Stimulated activated CD4-positive, alpha-beta T cell treated with anti-CD3 and anti-CD28 coated beads, Interleukin-2, amount 100 ng/mL, for 48 hours (primary cell): ENCODE measurements at regions not wholly inside any gene's neighbourhood (a gene's known extent, or its start where the extent isn't known, plus 50 kb on each side); places are given as distances from the start of the nearest gene placed in this dataset.
"Not testable (repeated sequence)": the region's sequence is repeated elsewhere in the genome, so short reads cannot be mapped to it uniquely, and the experiment has no call there.

Source experiments
- DNase-seq, 2 donors: peaks; one replicate each; pipeline ENCODE4 v3.0.0-alpha.2; 2020

DNA sequence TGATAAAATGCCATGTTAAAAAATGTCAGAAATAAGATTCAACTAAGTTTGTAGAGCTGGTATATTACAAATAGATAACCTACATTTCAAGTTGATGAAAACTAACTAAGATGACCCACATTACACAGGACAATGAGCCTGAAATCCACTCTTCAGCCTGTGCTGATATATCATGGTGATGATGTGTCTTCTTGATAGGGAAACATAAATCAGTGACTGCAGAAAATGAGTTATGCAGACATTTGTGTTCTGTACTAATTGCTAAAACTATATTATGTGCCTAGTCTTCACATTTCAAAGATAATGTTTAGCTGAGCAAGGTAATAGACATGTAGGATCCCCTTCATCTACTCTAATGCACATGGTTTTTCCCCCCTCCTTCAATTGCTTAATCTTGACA lies 331.6 kb upstream of the F9 start:
- no peak for DNase-seq

DNA sequence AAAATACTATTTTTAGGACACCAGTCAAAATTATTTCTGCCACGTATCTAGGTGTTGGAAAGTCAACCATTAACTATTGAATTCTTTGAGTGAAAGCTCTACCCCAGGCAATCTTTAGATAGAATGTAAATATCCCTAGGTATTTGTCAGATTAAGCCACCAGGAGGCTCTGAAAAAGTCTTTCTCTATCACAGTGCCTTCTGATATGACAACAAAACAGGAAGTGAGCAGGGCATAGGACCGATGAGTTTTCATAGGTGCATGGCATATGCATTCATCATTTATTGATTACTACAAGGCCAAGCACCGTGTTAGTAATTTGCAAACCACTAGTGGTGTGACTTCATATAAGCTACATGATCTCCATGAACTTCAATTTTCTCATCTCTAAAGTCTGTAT lies 333.6 kb upstream of the F9 start:
- no peak for DNase-seq

DNA sequence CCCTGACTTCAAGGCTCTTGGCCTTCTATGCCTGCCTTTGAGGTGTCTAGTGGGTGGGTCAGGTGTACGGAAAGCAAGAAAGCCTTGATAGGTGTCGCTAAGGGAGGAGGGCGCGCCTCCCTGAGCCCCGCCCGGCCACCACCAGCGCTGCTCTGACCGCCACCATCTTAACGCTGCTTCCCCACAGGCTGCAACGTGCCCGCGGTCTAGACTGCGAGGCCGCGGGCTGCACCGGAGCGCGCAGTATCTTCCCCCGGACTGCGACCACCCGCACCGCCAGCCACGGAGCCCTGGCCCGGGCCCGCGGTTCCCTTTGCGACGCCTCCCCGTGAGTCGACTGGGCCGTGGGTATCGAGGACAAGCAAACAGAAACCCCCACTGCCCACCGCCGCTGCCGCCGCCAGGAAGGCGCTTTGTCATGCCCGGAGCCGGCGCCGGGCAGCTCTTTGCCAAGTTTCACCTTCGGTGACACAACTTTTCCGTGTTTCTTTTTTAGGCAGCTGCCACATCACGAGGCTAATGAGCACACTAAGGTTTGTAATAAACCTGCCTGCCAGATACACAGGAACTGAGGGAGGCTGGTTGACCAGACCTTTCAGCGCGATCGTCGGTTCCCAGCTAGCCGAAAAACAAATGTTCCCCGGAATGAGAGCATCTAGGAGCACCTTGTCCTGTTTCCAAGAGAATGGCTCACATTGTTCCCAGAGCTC lies 335.8 kb upstream of the F9 start:
- DNase-seq = no peak

DNA sequence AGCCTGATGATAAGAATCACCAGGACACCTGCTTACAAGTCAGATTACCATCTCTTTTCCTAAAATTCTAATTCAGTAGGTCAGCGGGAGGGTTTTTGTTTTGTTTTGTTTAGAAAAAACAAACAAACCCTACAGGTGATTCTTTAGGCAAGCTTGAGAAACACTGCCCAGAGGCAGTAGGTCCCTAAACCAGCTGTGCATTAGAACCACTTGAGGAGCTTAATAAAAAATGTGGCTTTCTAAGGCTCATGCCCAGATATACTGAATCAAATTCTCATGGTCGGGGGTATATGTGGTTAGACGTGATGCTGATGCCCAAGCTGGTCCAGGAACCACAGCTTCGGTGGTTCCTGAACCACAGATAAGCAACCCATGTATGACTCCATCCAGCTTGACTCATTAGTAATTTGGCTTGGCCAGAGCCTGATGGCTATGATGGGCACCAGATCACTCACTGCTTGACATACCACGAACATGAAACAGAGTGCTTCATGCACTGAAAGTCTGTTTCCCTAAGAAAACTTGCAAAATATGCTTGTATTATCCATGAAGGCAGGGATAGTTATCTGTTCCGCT lies 338.1 kb upstream of the F9 start:
- no peak for DNase-seq

DNA sequence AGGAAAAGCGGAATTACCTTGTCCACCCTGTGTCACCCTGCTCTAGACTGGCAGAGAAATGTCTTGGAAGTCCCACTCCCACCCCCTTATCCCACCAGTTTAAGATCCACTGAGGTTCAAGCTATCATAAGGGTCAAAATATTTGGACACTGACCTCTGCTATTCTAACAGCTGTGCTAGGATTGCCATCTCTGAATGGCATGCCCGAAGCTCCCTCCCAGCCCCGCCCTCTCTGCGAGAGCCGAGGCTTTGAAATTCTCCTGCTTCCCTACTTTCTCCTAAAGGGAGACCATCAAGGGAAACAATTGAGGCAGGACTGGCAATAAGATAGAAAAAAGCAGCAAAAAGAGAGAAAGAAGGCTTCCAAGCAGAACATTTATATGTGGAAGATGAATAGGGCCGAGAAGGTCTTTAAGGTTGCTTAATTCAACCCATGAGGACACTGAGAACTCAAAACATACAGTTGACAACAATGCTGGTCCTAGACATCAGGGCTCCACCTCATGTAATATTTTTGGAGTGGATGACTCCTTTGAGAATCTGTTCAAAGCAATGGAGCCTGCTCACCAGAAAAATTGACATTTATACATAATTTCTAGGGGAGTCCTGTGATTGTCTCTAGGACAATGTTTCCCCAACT lies 338.7 kb upstream of the F9 start:
- DNase-seq = no peak

DNA sequence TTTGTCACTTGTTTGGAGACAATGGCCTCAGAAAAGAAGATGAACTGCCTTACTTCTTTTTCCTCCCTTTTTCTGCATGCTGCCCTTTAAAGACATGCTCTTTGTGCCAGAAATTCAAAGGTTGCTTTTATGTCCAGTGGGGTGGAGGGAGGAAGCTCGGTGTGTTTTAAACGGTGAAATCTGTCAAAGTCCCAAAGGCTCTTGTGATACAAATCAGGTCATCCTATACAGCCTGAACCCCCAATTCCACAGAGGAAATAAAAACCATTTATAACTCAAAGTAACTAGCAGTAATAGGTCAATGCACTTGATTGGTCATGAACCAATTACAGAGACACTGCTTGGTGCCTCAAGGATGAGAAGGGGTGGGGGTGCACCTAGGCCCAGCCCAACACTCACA lies 339.3 kb upstream of the F9 start:
- DNase-seq = no peak

DNA sequence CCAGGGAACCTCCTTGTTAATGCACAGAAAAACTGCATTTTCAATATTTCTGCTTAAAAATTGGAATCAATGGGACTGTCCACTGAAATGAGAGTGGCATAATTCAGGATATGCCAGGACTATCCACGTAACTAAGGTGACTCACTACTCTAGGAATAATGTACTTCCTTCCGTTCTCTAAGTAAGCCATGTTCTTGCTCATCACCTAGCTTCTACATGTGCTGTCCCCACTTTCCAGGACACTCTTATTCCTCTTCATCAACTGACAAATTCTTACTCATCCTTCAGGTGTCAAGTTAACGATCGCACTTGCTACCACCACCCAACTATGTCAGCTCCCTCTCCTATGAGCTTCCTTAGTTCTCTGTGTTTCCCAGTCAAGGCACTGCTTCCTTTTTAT lies 342.8 kb upstream of the F9 start:
- DNase-seq = no peak

DNA sequence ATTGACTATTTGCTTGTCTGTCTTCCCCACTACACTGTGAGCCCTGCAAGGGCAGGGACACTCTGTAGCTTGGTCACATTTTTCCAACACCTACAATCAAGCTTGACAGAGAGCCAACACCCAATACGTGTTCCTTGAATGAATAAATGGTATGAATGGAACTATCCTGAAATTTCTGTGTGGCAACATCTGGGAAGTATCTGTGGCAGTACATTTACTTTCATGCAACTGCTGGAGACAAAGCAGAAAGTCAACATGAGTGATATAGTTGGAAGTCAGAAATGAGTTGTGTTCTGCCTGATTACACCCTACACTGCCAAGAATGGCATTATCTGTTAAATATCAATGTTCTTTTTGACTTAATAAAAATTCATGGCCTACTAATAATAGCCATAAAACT lies 343.5 kb upstream of the F9 start:
- no peak for DNase-seq

DNA sequence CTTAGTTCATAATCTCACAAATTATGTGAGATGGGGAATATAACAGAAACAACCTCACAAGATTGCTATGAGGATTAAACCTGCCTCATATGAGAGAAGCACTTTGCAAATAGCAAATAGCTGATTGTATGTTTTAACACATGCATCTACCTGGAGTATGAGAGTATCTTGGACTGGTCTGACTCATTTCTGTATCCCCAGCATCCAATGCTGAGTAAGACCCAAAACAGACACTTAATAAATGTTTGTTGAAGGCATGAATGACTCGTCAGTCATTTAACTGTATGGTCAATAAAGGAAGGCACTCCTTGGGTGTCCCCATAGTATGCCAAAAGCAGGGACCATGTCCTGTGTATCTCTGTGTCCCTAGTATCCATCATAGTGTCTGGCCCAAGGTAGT lies 350.9 kb upstream of the F9 start:
- DNase-seq = no peak

DNA sequence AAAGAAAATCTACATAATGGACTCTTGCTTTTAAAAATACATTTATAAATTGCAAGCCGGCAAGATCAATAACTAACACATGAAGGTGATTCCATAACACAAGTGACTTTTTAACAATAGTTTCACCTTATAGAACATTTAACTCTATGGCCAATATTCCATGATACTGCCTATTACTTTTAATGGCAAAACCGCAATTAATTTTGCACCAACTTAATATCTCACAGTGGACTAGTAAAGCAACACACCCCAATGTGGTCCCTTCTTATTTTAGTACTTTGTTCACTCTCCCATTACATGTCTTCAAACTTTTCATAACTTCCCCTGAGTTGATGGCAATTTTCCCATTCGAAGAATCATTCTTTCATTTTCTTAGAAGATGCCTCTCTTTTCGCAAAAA lies 351.6 kb upstream of the F9 start:
- DNase-seq = no peak

DNA sequence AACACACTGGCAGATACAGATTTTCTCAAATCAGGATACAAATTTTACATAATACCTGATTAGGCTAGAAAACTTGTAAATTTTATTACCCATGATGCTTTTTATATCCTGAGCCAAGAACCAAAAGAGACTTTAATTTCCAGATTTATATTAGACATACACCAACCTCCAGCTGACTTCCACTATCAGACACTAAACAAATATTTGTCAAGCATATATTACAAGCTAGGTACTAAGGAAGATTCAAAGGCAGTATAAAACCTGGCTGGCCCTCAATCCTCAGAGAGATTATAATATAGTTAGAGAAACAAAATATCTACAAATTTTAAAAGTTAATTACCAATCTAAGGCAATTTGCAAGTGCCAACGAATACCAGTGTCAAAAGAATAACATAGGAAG lies 357.8 kb upstream of the F9 start:
- no peak for DNase-seq

DNA sequence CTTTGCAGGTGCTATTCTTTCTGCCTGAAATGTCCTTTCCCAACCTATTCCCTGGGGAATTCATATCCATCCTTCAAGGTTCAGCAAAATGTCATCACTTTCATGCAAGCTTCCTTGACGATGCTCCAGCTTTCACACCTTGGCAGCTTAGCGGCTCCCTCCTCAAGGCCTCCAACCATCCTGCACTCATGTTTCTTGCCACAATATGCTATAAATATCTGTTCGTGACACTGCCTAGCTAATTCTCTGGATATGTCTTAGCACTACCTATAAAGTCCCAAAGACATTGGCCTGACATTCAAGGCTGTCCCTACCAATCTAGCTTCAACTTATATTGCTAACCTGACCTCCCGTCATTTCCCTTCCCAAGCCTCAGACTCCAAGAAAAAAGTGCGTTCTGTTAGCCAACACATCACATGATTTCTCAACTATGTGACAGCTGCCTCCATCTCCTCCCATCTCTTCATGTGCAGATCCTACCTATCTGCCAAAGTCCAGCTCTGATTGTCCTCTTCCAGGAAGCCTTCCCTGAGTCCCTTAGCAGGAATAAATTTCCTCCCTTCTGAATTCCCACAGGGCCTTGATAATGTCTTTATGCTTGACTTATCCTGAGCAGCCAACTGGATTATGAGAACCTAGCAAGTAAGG lies 359.9 kb upstream of the F9 start:
- no peak for DNase-seq

DNA sequence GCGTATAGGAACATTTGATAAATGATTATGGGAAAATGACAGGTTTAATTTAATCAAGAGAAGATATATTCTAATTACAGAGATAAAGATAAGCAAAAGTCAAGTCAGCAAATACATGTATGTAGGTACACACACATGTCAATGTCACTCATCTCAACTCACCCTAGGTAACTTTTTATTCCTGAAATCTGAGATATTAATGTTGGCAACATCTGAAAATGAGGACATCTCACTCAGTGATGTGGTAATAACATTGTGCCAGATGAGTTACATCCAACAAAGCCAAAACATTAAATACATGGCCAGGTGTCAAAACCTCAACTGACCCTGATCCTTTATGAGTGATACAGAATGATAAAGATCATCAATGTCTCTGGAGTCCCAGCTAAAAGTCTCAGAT lies 363.3 kb upstream of the F9 start:
- DNase-seq = no peak

DNA sequence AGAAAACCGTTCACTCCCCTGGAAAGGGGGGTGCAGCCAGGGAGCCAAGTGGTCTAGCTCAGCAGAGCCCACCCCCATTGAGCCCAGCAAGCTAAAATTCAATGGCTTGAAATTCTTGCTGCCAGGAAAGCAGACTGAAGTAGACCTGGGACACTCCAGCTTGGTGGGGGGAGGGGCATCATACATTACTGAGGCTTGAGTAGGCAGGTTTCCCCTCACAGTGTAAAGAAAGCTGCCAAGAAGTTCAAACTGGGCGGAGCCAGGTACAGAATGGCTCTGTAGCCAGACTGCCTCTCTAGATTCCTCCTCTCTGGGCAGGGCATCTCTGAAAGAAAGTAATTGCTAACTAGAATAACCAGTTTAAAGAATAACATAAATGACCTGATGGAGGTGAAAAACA lies 372.3 kb upstream of the F9 start:
- DNase-seq = no peak

DNA sequence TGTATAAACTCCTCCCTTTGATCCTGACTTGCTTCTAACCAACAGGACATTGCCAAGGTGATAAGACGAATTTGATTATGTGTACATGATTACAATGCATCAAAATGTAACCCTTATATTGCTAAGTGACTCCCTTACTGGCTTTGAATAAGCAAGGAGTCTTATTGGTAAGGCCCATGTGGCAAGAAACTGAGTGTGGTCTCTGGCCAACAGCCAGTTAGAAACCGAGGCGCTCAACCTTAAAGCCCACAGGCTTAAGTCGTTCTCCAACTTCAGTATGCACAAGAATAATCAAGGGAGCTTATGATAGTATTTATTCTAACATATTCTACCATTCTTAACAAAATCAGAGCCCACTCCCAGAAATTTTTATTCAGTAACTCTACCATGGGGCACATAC lies 374.2 kb upstream of the F9 start:
- DNase-seq = no peak

DNA sequence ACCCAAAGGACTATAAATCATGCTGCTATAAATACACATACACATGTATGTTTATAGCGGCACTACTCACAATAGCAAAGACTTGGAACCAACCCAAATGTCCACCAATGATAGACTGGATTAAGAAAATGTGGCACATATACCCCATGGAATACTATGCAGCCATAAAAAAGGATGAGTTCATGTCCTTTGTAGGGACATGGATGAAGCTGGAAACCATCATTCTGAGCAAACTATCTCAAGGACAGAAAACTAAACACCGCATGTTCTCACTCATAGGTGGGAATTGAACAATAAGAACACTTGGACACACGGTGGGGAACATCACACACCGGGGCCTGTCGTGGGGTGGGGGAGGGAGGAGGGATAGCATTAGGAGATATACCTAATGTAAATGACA lies 383.9 kb upstream of the F9 start:
- DNase-seq = not testable (repeated sequence)

DNA sequence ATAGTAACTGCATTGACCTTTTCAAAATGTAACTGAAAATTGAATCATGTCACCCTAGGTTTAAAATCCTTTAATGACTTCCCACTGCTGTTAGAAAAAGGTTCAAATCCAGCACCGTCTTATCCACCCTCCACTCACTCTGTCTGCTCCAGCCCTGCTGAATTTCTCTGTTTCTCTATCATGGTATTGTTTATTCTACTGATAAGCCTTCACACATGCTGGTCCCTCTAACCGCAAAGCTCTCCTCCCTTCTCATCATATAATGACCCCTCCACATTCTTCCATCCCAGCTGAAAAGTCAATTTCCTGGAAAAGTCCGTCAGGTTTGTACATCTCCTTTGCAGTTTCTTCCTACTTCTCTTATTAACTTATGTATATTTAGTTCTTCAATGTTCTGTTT lies 389.2 kb upstream of the F9 start:
- no peak for DNase-seq

DNA sequence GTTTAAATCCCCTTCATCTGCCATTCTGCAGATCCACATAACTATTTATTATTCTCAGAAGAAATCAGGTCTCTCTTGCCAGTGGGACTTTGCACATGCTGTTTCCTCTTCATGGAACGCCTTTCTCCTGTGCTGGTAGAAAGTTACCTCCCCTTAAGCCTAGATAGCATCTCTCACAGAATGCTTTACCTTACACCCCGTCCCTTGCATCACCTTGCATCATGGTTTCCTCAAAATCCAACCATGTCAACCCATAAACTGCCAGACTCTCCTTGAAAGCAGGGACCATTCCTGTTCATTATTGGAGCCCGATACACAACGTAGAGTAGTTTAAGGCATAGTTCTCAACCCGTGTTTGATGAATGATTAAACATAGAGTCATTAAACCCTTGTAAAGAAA lies 396.2 kb upstream of the F9 start:
- no peak for DNase-seq

DNA sequence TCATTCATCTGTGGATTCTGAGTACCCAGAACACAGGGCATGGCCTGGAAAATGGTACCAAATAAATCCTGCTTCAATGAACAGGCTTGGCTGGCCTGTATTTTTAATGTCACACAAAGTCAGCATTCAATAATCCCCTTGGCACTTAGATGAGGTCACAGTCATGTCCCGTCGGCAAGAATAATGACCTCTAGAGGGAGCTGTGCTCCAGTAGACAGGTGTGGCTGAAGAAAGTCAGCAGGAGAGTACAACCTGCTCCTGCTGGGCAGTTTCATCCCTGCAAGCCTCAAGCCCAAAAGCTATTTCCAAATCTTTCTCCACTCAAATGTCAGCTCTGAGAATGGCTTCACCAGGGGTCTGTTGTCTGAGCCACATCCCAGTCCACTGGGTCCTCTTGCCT lies 404.0 kb upstream of the F9 start:
- DNase-seq = peak in 1 of 2 donors; percentile 11

DNA sequence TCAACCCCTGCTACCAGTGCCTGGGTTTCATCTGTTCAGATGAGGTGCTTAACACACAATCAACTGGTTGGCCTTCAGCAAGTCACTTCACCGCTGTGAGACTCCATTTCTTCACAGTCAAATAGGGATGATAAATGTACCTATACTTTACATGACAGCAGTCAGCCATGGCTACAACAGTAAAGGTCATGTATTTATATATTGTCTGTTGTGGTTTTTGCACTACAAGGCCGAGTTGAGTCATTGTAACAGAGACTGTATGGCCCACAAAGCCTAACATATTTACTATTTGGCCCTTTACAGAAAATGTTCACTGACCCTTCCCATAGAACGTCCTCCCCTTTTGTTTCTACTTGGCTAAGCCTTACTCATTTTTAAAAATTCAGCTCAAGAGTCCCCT lies 404.6 kb upstream of the F9 start:
- no peak for DNase-seq

DNA sequence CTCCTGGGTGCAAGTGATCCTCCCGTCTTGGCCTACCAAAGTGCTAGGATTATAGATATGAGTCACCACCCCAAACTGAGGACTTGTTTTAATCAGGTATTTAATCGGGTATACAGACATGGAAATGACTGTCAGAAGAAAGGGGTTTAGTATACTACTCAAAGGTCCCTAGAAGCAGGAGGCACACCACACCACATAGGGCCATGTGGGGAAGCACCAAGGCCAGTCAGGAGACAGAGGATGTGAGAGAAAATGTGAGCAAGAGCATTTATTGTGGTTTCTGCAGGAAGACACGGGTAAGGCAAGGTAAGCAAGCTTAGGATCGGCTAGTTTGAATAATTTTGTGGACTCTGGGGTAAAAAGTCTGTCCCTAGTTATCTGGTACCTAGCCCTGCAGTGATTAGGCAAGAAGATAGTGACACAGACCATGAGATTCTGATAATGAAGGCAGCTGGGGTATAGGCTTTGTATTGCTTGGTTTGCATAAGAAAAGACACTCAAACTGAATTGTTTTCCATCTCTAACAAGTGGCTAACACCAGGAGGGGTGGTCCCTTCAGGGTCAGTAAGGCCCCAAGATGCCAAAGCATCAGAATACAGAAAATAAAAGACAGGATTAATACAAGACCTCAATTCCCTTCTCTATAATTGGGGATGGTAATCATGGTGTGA lies 408.8 kb upstream of the F9 start:
- no peak for DNase-seq

DNA sequence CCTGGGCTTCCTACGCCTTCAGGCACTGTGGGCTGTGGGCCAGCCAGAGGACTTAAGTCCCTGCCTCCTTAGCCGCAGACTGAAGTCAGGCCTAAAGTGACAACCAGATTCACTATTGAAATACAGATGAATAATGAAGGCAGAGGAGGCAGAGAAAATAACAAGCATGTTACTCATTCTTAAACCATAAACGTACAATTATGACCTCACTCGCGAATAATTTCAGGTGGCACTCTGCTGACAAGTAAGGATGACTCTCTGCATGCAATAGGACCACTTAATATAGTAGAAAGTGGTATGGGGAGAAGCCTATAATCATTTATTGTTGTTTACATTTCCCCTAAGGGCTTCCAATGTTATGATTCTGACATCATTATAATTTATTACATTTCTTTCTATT lies 409.2 kb upstream of the FGF13 start:
- no peak for DNase-seq

DNA sequence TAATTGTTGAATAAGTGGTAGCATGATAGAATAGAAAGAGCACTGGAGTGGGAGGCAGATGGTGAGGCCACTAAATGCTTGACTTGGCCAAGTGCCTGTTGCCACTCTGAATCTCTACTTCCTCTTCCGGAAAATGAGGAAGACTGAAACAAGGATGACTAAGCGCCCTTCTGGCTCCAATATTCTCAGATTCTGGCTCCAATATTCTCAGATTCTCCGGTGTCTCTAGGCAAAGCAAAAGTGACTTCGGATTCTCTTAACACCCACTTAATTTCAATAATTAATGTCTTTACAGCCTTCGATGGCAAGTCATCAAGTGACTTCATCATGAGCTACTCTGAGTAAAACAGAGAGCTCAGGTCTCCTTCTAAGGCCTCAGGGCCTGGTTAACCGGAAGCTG lies 402.2 kb upstream of the FGF13 start:
- DNase-seq = no peak

DNA sequence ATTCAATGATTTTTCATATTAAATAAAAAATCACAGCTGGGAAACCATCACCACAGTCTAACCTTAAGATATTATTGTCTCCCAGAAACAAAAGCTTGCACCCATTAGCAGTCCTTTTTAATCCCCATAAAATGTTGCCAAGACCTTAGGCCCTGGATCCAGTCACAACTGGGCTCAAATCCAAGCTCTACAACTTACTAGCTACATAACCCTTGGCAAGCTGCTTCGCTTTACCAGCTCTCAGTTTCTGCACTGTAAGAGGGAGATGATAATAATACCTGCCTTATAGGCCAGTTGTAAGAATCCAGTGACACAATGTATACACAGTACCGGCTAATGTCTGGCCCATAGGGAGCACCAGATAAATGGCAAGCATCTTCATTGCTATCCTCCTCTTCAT lies 400.9 kb upstream of the FGF13 start:
- DNase-seq = no peak
